HG02610 (cell line): ENCODE measurements at regions not wholly inside any gene's neighbourhood (a gene's known extent, or its start where the extent isn't known, plus 50 kb on each side); places are given as distances from the start of the nearest gene placed in this dataset.
"Not testable (repeated sequence)": the region's sequence is repeated elsewhere in the genome, so short reads cannot be mapped to it uniquely, and the experiment has no call there.

Experiments
- ATAC-seq: cut with Tn5 transposase; IDR thresholded peaks from one replicate; pipeline ENCODE4 v1.9.1; 2021; ENCODE audit warnings: mild to moderate bottlenecking, moderate library complexity; ENCODE audit not compliant: unreplicated experiment

GRCh38 chr12:87596134-87596533, 433.1 kb downstream of the C12orf50 start:
- ATAC-seq: no peak

GRCh38 chr12:87585882-87586557, 443.2 kb downstream of the C12orf50 start:
- ATAC-seq: no peak

GRCh38 chr12:87579091-87579490, 450.1 kb downstream of the C12orf50 start:
- not testable (repeated sequence) for ATAC-seq

GRCh38 chr12:87575906-87576305, 453.3 kb downstream of the C12orf50 start:
- ATAC-seq: no peak

- not testable (repeated sequence) for ATAC-seq
These were observed 462.3 kb downstream of the C12orf50 start for GRCh38 chr12:87566918-87567317.

GRCh38 chr12:87556985-87557384, 472.2 kb downstream of the C12orf50 start:
- ATAC-seq: no peak

GRCh38 chr12:87531213-87531612, 498.0 kb downstream of the C12orf50 start:
- not testable (repeated sequence) for ATAC-seq

GRCh38 chr12:87529413-87529812, 499.8 kb downstream of the C12orf50 start:
- no peak for ATAC-seq

- ATAC-seq: no peak
These were observed 508.2 kb downstream of the C12orf50 start for GRCh38 chr12:87520968-87521367.

GRCh38 chr12:87518481-87518880, 510.7 kb downstream of the C12orf50 start:
- no peak for ATAC-seq

- no peak for ATAC-seq
These were observed 511.2 kb downstream of the C12orf50 start for GRCh38 chr12:87518036-87518435.

- ATAC-seq: no peak
These were observed 515.5 kb downstream of the C12orf50 start for GRCh38 chr12:87513536-87514280.

- ATAC-seq: no peak
These were observed 517.8 kb downstream of the C12orf50 start for GRCh38 chr12:87511371-87511770.

- peak; percentile 71 for ATAC-seq
These were observed 519.9 kb downstream of the C12orf50 start for GRCh38 chr12:87509237-87509820.

- ATAC-seq: no peak
These were observed 537.6 kb downstream of the C12orf50 start for GRCh38 chr12:87491598-87491997.

GRCh38 chr12:87491089-87491488, 538.1 kb downstream of the C12orf50 start:
- no peak for ATAC-seq

GRCh38 chr12:87469295-87469694, 559.9 kb downstream of the C12orf50 start:
- ATAC-seq: no peak

GRCh38 chr12:87467936-87468335, 561.3 kb downstream of the C12orf50 start:
- ATAC-seq: no peak

- no peak for ATAC-seq
These were observed 564.6 kb downstream of the C12orf50 start for GRCh38 chr12:87464565-87464964.

- no peak for ATAC-seq
These were observed 585.2 kb downstream of the C12orf50 start for GRCh38 chr12:87444039-87444438.

GRCh38 chr12:87441511-87441910, 587.7 kb downstream of the C12orf50 start:
- ATAC-seq: no peak
